LNCaP clone FGC (cell line): ENCODE measurements at regions not wholly inside any gene's neighbourhood (a gene's known extent, or its start where the extent isn't known, plus 50 kb on each side); places are given as distances from the start of the nearest gene placed in this dataset.

Experiments
- DNase-seq: peaks from one replicate; pipeline ENCODE4 v3.0.0-alpha.2; 2011; ENCODE audit warnings: low read depth
- H3K4me3 ChIP-seq: 2 replicates; pipeline ENCODE4 v1.5.1; 2011; ENCODE audit warnings: mild to moderate bottlenecking, low read depth, low read length, control low read depth
- TF ChIP-seq, protein P1 (sequence below): IDR thresholded peaks from 2 replicates; pipeline ENCODE4 v1.5.1; 2012; ENCODE audit warnings: mild to moderate bottlenecking; ENCODE audit not compliant: control insufficient read depth, insufficient read depth; ENCODE audit errors: extremely low read depth

DNA sequence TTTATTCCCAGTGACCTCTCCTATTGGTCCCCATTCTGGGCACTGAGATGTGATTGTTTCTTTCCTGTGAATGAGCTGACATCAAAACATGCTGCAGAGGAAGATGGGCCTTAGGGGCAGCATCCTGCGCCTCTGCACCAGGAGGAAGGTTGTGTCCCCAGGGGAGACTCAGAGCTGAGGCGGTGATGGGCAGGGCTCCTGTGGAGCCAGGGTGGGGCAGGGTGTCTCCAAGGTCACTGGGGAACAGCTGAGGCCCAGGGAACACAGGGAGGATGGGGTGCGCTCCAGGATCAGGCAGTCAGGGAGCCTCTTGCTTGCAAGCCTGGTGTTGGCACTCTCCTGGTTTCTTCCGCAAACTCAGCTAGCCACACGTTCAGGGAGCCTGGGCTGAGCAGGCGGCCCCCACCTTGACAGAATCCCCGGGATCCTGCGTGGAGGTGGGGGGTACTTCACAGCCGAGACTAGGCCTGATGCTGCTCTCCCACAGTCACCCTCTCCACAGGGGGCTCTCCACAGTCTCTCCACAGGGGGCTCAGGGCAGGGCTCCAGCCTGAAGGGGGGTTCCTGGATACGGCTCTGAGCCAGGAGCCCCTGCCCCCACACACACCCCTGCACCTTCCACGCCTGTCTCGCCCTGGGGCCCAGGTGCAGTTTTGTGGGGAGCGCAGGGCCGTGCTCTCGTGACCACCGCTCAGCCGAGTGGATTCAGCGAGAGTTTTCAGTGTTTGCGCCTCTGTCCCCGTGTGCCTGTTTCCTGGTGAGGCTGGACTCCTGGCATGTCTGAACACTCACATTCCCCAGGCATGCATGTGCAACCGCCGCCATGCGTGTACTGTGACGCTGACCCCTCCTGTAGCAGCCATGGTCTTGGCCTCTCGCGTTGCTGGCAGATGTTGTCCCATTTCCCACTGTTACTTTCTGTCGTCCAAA is 264.7 kb downstream of the SEC23A start:
- TF ChIP-seq, protein P1, sequence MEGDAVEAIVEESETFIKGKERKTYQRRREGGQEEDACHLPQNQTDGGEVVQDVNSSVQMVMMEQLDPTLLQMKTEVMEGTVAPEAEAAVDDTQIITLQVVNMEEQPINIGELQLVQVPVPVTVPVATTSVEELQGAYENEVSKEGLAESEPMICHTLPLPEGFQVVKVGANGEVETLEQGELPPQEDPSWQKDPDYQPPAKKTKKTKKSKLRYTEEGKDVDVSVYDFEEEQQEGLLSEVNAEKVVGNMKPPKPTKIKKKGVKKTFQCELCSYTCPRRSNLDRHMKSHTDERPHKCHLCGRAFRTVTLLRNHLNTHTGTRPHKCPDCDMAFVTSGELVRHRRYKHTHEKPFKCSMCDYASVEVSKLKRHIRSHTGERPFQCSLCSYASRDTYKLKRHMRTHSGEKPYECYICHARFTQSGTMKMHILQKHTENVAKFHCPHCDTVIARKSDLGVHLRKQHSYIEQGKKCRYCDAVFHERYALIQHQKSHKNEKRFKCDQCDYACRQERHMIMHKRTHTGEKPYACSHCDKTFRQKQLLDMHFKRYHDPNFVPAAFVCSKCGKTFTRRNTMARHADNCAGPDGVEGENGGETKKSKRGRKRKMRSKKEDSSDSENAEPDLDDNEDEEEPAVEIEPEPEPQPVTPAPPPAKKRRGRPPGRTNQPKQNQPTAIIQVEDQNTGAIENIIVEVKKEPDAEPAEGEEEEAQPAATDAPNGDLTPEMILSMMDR: no peak
- DNase-seq: no peak
- H3K4me3 ChIP-seq: no peak overlapping the region

DNA sequence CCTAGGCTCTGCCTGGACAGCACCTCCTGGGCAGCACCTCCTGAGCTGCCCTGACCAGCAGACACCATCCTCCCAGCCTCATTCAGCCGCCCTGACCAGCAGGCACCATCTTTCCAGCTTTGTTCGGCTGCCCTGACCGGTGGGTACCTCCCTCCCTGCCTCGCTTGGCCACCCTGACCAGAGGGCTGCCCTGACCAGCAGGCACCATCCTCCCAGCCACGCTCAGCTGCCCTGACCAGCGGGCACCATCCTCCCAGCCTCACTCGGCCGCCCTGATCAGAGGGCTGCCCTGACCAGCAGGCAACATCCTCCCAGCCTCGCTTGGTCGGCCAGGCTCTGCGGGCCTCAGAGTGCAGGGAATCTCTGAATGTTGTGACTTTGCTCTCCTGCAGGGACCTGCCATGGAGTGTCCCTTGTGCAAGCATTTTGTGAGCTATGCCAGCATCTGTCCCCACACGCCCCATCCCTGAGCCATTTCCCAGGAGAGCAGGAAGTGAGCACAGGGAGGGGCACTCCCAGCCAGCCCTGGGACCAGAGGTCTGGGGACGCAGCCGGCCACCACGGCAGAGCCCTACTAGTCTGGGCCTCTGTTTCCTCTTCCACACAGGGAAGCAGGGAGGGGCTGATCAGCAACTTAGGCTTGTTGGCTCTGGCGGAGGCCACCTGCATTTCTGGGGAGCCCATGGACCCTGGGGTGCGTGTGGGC is 265.5 kb downstream of the SEC23A start:
- H3K4me3 ChIP-seq: no peak overlapping the region
- TF ChIP-seq, protein P1: no peak
- DNase-seq: no peak

DNA sequence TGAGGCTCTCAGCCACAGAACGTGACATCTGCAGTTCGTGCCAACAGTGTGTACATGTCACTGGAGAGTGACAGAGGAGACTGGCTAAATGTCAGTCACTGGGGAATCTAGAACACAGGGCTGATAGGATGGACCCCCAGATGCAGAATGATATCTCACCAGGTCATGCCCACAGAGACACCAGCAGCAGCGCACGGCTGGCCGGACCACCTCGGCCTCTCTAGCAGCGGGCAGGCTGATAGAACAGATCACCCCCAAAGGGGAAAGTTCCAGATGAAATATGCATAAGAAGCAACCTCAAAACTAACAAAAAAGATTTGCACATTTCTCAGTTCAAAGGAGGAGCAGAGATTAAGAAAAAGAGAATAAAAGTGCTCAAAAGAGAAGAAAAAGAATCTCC is 266.5 kb downstream of the SEC23A start:
- TF ChIP-seq, protein P1: no peak
- no peak for DNase-seq
- H3K4me3 ChIP-seq: no peak overlapping the region

DNA sequence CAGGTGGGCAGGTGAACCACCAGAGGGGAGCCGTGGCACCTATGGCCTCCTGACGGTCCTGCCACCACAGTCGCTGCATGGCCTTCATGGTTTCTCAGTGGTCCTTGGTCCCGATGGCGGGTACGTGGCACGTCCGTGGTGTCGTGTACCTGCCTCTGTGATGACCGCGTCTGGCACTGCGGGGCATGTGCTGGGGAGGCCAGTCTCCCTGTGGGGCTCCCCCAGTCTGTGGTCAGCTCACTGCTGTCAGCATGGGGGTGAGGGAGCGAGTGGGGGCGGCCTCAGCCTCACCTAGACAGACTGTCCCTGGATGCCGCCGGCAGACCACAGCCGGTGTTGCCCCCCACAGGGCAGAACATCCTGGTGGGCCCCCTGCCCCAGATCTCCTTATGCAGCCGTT is 267.2 kb downstream of the SEC23A start:
- TF ChIP-seq, protein P1: no peak
- no peak for DNase-seq

DNA sequence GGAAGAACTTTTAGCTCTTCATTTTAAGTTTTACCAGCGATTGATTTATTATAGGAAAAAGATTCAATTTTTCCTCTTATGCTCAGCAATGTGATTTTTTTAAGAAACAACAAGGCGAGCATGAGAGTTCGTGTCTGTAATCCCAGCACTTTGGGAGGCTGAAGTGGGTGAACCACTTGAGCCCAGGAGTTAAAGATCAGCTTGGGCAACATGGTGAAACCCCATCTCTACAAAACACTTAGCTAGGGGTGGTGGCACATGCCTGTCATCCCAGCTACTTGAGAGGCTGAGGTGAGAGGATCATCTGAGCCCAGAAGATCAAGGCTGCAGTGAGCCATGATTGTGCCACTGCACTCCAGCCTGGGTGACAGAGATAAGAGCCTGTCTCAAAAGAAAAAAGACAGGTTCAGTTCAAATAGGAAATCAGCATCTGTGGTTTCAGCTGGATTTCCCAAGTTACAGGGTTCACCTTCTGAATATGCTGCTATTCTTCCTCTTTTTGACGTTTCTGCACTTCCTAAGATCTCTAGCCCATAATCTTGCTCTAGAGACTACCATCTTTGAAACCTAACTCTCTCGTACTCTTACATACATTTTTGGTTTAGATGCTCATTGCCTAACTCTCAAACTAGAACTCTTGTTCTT is 274.7 kb downstream of the SEC23A start:
- TF ChIP-seq, protein P1: no peak
- no peak overlapping the region for H3K4me3 ChIP-seq
- no peak for DNase-seq

More for the DNA sequence above, 267.2 kb downstream of the SEC23A start:
- H3K4me3 ChIP-seq: no peak overlapping the region

DNA sequence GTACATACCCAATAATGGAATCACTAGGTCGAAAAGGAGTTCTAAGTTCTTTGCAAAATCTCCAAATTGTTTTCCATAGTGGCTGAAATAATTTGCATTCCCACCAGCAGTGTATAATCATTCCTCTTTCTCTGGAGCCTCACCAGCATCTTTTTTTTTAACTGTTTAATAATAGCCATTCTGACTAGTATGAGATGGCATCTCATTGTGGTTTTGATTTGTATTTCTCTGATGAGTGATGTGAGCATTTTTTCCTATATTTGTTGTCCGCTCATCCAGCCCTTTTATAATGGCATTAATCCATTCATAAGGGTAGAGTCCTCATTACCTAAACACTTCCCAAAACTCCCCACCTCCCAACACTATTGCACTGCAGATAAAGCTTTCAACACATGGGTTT is 278.3 kb downstream of the SEC23A start:
- TF ChIP-seq, protein P1: no peak
- no peak overlapping the region for H3K4me3 ChIP-seq
- DNase-seq: no peak
